ENCODE measurements at regions not wholly inside any gene's neighbourhood (a gene's known extent, or its start where the extent isn't known, plus 50 kb on each side); places are given as distances from the start of the nearest gene placed in this dataset.
"Not testable (repeated sequence)": the region's sequence is repeated elsewhere in the genome, so short reads cannot be mapped to it uniquely, and the experiment has no call there.

- ChIA-PET CTCF (interaction anchor here (0.7 kb wide), 1 partner anchor 19 kb away, joined by 3 read pairs; no protein-coding TSS in a partner anchor), POLR2A (no interaction called here)
These were observed 50.7 kb upstream of the AP4E1 start for GRCh38 chr15:50857763-50858162.

- POLR2A ChIA-PET, result no interaction called here
- CTCF ChIA-PET, result no interaction called here
These were observed 53.6 kb upstream of the AP4E1 start for GRCh38 chr15:50854601-50855490.

GRCh38 chr15:50850003-50850402 is 58.5 kb upstream of the AP4E1 start:
- POLR2A ChIA-PET, result no interaction called here
- CTCF ChIA-PET, result no interaction called here

GRCh38 chr15:50848349-50848748 is 60.1 kb upstream of the AP4E1 start:
- ChIA-PET CTCF (interaction anchor here (0.7 kb wide), 1 partner anchor 170 kb away, joined by 3 read pairs; no protein-coding TSS in a partner anchor), POLR2A (no interaction called here)

GRCh38 chr15:50845181-50845580 is 63.3 kb upstream of the AP4E1 start:
- POLR2A ChIA-PET, CTCF ChIA-PET: not testable (repeated sequence)

GRCh38 chr15:50840520-50840919 is 68.0 kb upstream of the AP4E1 start:
- ChIA-PET POLR2A (no interaction called here), CTCF (no interaction called here)

- CTCF ChIA-PET, result no interaction called here
These were observed 71.2 kb upstream of the AP4E1 start for GRCh38 chr15:50837256-50837770.

GRCh38 chr15:50830477-50831354 is 65.2 kb upstream of the SPPL2A start:
- CTCF ChIA-PET, result no interaction called here

More at GRCh38 chr15:50837256-50837770, 71.2 kb upstream of the AP4E1 start:
- POLR2A ChIA-PET, result no interaction called here

GRCh38 chr15:50828610-50829206 is 63.2 kb upstream of the SPPL2A start:
- ChIA-PET CTCF (no interaction called here), POLR2A (no interaction called here)

More at GRCh38 chr15:50830477-50831354, 65.2 kb upstream of the SPPL2A start:
- POLR2A ChIA-PET, result no interaction called here

- ChIA-PET POLR2A (no interaction called here), CTCF (no interaction called here)
These were observed 60.4 kb upstream of the SPPL2A start for GRCh38 chr15:50825946-50826345.

GRCh38 chr15:50824514-50824913 is 59.0 kb upstream of the SPPL2A start:
- CTCF ChIA-PET, result no interaction called here

GRCh38 chr15:50823281-50823680 is 57.8 kb upstream of the SPPL2A start:
- ChIA-PET CTCF (no interaction called here), POLR2A (no interaction called here)

More at GRCh38 chr15:50824514-50824913, 59.0 kb upstream of the SPPL2A start:
- POLR2A ChIA-PET, result no interaction called here

GRCh38 chr15:50821476-50821875 is 56.0 kb upstream of the SPPL2A start:
- POLR2A ChIA-PET, result no interaction called here
- CTCF ChIA-PET, result interaction anchor here (0.6 kb wide), 1 partner anchor 8 kb away, joined by 3 read pairs; no protein-coding TSS in a partner anchor

GRCh38 chr15:50820808-50821382 is 55.4 kb upstream of the SPPL2A start:
- CTCF ChIA-PET, result no interaction called here
- POLR2A ChIA-PET, result no interaction called here

- CTCF ChIA-PET, result no interaction called here
- POLR2A ChIA-PET, result no interaction called here
These were observed 53.8 kb upstream of the SPPL2A start for GRCh38 chr15:50819344-50819743.

GRCh38 chr15:50815958-50816590 is 50.6 kb upstream of the SPPL2A start:
- POLR2A ChIA-PET, result no interaction called here

More at GRCh38 chr15:50815958-50816590, 50.6 kb upstream of the SPPL2A start:
- CTCF ChIA-PET, result no interaction called here
